Large intestine (tissue), 3 donors: ENCODE measurements at regions not wholly inside any gene's neighbourhood (a gene's known extent, or its start where the extent isn't known, plus 50 kb on each side); places are given as distances from the start of the nearest gene placed in this dataset.

Source experiments
- DNase-seq, 2 donors: peaks; one replicate each; pipeline versions ENCODE4 v3.0.0 to v3.0.0-alpha.2; 2013
- H3K27ac ChIP-seq: one replicate; pipeline ENCODE4 v1.5.1; 2013; ENCODE audit warnings: low read length
- H3K27me3 ChIP-seq: 2 replicates; pipeline ENCODE4 v1.6.1; 2013; ENCODE audit warnings: low read length; ENCODE audit not compliant: control insufficient read depth, insufficient read depth
- H3K36me3 ChIP-seq: 2 replicates; pipeline ENCODE4 v1.6.1; 2013; ENCODE audit warnings: low read length; ENCODE audit not compliant: control insufficient read depth, insufficient read depth
- H3K4me1 ChIP-seq: one replicate; pipeline ENCODE4 v1.6.1; 2013; ENCODE audit warnings: low read length; ENCODE audit not compliant: control insufficient read depth, insufficient read depth
- H3K4me3 ChIP-seq: one replicate; pipeline ENCODE4 v1.5.1; 2013; ENCODE audit warnings: low read length
- H3K9me3 ChIP-seq: one replicate; pipeline ENCODE4 v1.6.1; 2013; ENCODE audit warnings: mild to moderate bottlenecking, low read depth, low read length, moderate library complexity; ENCODE audit not compliant: control insufficient read depth
- WGBS: methylation state at CpG from one replicate; pipeline ENCODE4 v1.1.5; 2013; ENCODE audit warnings: low lambda C conversion rate; ENCODE audit not compliant: insufficient coverage; 5-methylcytosine and 5-hydroxymethylcytosine counted together

- Histone ChIP-seq H3K27ac (no peak overlapping the region), H3K27me3 (no peaks in the 10 kb centered on the region), H3K36me3 (no peaks in the 10 kb centered on the region), H3K9me3 (no peaks in the 10 kb centered on the region), H3K4me1 (no peaks in the 10 kb centered on the region), H3K4me3 (no peak overlapping the region)
- WGBS = no CpG with 5 or more reads among the region's 3 CpGs
- DNase-seq = no peak
These were observed 662.9 kb downstream of the INHBA start for GRCh38 chr7:41039981-41040380.

- no peaks in the 10 kb centered on the region for H3K27me3 ChIP-seq
- H3K27ac ChIP-seq = no peak overlapping the region
- DNase-seq = no peak
- H3K36me3 ChIP-seq = no peaks in the 10 kb centered on the region
- no CpG with 5 or more reads among the region's 4 CpGs for WGBS
- no peaks in the 10 kb centered on the region for H3K9me3 ChIP-seq
- H3K4me3 ChIP-seq = no peak overlapping the region
- no peaks in the 10 kb centered on the region for H3K4me1 ChIP-seq
These were observed 663.4 kb downstream of the INHBA start for GRCh38 chr7:41039386-41039953.

GRCh38 chr7:41038211-41038610 is 664.7 kb downstream of the INHBA start:
- no peak for DNase-seq
- no CpG with 5 or more reads among the region's 5 CpGs for WGBS

GRCh38 chr7:41037691-41038090 is 665.2 kb downstream of the INHBA start:
- no peaks in the 10 kb centered on the region for H3K9me3 ChIP-seq
- H3K27me3 ChIP-seq = no peaks in the 10 kb centered on the region
- H3K4me1 ChIP-seq = no peaks in the 10 kb centered on the region
- H3K27ac ChIP-seq = no peak overlapping the region
- H3K4me3 ChIP-seq = no peak overlapping the region
- DNase-seq = no peak
- WGBS = 0% methylated on average over 1 of the region's 5 CpGs
- no peaks in the 10 kb centered on the region for H3K36me3 ChIP-seq

More at GRCh38 chr7:41038211-41038610, 664.7 kb downstream of the INHBA start:
- no peaks in the 10 kb centered on the region for H3K4me1 ChIP-seq
- no peaks in the 10 kb centered on the region for H3K27me3 ChIP-seq
- H3K9me3 ChIP-seq = no peaks in the 10 kb centered on the region
- H3K36me3 ChIP-seq = no peaks in the 10 kb centered on the region
- no peak overlapping the region for H3K4me3 ChIP-seq
- no peak overlapping the region for H3K27ac ChIP-seq

- WGBS = no CpG with 5 or more reads among the region's 4 CpGs
- no peaks in the 10 kb centered on the region for H3K4me1 ChIP-seq
- no peak for DNase-seq
These were observed 667.1 kb downstream of the INHBA start for GRCh38 chr7:41035794-41036193.

GRCh38 chr7:41033500-41033899 is 669.4 kb downstream of the INHBA start:
- Histone ChIP-seq H3K27ac (no peak overlapping the region), H3K27me3 (no peaks in the 10 kb centered on the region), H3K36me3 (no peaks in the 10 kb centered on the region), H3K9me3 (no peaks in the 10 kb centered on the region), H3K4me1 (no peaks in the 10 kb centered on the region), H3K4me3 (no peak overlapping the region)
- WGBS = no CpG with 5 or more reads among the region's 1 CpG
- DNase-seq = no peak

More at GRCh38 chr7:41035794-41036193, 667.1 kb downstream of the INHBA start:
- Histone ChIP-seq H3K27me3 (no peaks in the 10 kb centered on the region), H3K4me3 (no peak overlapping the region), H3K36me3 (no peaks in the 10 kb centered on the region), H3K27ac (no peak overlapping the region), H3K9me3 (no peaks in the 10 kb centered on the region)

GRCh38 chr7:41030673-41031072 is 672.2 kb downstream of the INHBA start:
- H3K9me3 ChIP-seq = no peaks in the 10 kb centered on the region
- H3K4me1 ChIP-seq = no peaks in the 10 kb centered on the region
- H3K4me3 ChIP-seq = no peak overlapping the region
- H3K27ac ChIP-seq = no peak overlapping the region
- no peaks in the 10 kb centered on the region for H3K36me3 ChIP-seq
- no CpG with 5 or more reads among the region's 5 CpGs for WGBS
- no peak for DNase-seq
- no peaks in the 10 kb centered on the region for H3K27me3 ChIP-seq

- Histone ChIP-seq H3K4me1 (no peaks in the 10 kb centered on the region), H3K27me3 (no peaks in the 10 kb centered on the region), H3K27ac (no peak overlapping the region), H3K36me3 (no peaks in the 10 kb centered on the region), H3K9me3 (no peaks in the 10 kb centered on the region), H3K4me3 (no peak overlapping the region)
- WGBS = no CpG with 5 or more reads among the region's 5 CpGs
- no peak for DNase-seq
These were observed 673.8 kb downstream of the INHBA start for GRCh38 chr7:41029072-41029499.

- no peak for DNase-seq
- Histone ChIP-seq H3K27me3 (no peaks in the 10 kb centered on the region), H3K9me3 (no peaks in the 10 kb centered on the region), H3K27ac (no peak overlapping the region), H3K4me3 (no peak overlapping the region), H3K36me3 (no peaks in the 10 kb centered on the region), H3K4me1 (no peaks in the 10 kb centered on the region)
- no CpG with 5 or more reads among the region's 2 CpGs for WGBS
These were observed 674.3 kb downstream of the INHBA start for GRCh38 chr7:41028580-41028979.

- WGBS = 86% methylated on average over 1 of the region's 7 CpGs
- Histone ChIP-seq H3K4me3 (no peak overlapping the region), H3K9me3 (no peaks in the 10 kb centered on the region), H3K27me3 (no peaks in the 10 kb centered on the region), H3K27ac (no peak overlapping the region), H3K4me1 (no peaks in the 10 kb centered on the region), H3K36me3 (no peaks in the 10 kb centered on the region)
- DNase-seq = no peak
These were observed 675.3 kb downstream of the INHBA start for GRCh38 chr7:41027428-41028115.

- WGBS = 90% methylated on average over 4 of the region's 4 CpGs
- H3K4me1 ChIP-seq = no peaks in the 10 kb centered on the region
- no peak for DNase-seq
These were observed 678.8 kb downstream of the INHBA start for GRCh38 chr7:41024126-41024525.

More at GRCh38 chr7:41024126-41024525, 678.8 kb downstream of the INHBA start:
- no peak overlapping the region for H3K4me3 ChIP-seq
- no peak overlapping the region for H3K27ac ChIP-seq
- no peaks in the 10 kb centered on the region for H3K9me3 ChIP-seq
- H3K36me3 ChIP-seq = no peaks in the 10 kb centered on the region
- no peaks in the 10 kb centered on the region for H3K27me3 ChIP-seq
